GM21529 (cell line): ENCODE measurements at regions not wholly inside any gene's neighbourhood (a gene's known extent, or its start where the extent isn't known, plus 50 kb on each side); places are given as distances from the start of the nearest gene placed in this dataset.

Experiments
- ATAC-seq: cut with Tn5 transposase; IDR thresholded peaks from one replicate; pipeline ENCODE4 v1.9.1; 2021; ENCODE audit not compliant: unreplicated experiment

DNA sequence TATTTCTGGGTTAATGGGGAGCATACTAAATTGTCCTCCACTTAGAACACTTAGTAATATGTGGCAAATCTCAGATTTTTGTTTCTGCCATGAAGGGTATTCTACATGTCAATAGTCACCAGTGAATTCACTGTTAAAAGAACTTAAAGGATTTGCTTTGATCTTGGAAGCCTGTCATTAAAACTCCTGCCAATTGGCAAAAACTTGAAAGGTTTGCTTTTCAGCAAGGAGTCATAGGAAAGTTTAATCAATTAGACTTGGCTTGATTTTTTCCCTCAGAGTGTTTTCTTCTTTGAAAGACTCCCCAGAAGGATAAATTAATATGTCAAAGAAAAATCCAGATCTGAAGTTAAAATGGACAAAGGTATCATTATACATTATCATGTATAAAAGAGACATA lies 671.9 kb upstream of the PKDCC start:
- no peak for ATAC-seq

DNA sequence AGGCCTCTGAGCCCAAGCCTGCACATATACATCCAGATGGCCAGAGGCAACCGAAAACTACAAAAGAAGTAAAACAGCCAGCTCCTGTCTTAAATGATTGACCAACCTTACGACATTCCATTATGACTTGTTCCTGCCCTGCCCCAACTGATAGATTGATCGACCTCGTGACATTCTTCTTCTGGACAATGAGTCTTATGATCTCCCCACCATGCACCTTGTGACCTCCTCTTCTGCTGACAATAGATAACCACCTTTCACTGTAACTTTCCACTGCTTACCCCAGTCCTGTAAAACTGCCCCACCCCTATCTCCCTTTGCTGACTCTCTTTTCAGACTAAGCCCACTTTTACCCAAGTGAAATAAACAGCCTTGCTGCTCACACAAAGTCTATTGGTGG lies 670.0 kb upstream of the PKDCC start:
- ATAC-seq, result no peak

DNA sequence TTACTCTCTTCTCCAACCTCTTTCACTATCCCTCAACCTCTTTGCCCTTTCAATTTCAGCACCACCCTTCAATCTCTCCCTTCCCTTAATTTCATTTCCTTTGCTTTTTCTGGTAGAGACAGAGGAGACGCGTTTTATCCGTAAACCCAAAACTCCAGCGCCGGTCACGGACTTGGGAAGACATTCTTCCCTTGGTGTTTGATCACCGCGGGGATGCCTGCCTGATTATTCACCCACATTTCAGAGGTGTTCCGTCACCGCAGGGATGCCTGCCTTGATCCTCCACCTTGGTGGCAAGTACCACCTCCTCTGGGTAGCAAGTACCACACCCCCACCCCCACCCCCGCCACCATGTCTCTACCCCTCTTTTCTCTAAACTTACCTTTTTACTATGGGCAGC lies 669.4 kb upstream of the PKDCC start:
- no peak for ATAC-seq

DNA sequence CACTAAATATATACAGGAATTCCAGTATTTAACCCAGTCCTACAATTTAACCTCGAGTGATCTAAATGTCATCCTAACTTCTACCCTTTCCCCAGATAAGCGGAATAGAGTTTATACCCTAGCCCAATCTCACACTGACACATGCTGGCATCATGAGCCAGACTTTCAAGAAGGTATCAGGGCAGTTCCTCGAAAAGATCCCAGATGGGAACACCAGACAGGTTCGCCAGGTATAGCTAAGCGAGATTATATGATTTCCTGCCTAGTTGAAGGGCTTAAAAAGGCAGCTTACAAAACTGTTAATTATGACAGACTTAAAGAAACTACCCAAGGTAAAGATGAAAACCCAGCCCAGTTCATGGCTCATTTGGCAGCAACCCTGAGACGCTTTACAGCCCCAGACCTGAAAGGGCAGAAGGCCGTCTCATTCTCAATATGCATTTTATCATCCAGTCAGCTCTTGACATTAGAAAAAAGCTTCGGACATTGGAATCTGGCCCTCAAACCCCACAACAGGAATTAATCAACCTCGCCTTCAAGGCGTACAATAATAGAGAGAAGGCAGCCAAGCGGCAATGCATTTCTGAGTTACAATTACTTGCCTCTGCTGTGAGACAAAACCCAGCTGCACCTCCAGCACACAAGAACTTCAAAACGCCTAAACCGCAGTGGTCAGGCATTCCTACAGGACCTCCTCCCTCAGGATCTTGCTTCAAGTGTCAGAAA lies 668.2 kb upstream of the PKDCC start:
- no peak for ATAC-seq

DNA sequence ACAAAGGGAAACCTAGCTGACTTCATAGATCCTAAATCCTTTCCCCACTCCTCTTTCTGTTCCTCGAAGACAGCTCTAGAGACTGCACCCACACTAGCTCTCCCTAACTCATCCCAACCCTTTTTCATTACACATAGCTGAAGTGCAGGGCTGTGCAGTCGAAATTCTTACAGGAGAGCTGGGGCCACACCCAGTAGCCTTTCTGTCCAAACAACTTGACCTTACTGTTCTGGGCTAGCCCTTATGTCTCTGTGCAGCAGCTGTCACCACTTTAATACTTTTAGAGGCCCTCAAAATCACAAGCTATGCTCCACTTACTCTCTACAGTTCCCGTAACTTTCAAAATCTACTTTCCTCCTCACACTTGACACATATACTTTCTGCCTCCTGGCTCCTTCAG lies 666.1 kb upstream of the PKDCC start:
- ATAC-seq, result no peak

DNA sequence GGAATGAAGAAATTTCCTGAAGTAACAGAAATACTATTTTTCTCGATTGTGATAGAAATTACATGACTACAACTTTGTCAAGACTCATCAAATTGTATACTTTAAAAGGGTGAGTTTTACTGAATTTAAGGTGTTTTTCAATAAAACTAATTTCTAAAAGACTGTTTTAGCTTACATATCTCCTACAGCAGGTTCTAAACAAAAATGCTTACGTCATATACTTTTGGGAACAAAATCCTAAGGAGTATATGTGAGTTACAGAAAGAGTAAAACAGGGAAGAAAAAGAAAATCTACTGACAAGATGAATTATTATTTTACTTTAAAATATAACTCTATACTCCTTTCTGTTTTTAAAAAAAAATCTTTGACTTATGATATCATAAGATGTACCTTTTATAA lies 660.3 kb upstream of the PKDCC start:
- ATAC-seq, result no peak

DNA sequence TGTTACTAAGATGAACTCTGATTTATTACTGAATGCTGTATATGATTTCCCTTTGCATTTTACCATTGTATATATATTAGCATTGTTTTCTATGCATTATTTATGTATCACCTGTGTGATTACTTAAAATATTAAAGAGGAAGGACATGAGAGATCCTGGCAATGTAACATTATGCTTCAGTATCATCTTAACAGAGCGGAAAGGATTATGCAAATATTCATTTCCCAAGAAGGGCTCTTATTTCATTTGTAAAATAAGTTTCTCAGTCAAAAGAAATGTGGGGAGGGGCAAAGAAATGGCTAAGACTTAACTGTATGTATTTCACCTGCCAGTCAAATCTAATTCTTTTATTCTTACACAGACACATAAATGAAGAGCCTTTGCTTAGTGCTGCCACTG lies 654.2 kb upstream of the PKDCC start:
- ATAC-seq, result no peak

DNA sequence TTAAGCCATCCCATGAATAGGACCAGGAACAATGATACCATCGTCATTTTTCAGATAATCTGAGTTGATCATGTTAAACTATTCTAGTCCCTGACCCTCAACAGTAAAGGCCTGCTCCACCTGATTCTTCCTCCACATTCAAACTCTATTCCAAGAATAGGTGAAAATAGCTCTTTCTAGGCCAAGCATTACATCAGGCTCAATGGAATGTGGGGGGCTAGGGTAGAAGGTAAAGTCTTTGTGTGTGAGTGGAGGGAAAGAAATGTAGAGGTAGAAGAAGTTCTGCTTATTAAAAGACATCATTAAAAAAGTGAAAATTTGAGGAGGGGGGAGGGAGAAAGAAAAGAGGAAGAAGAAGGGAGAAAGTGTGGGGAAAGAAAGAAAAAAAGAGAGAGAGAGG lies 653.3 kb upstream of the PKDCC start:
- no peak for ATAC-seq

DNA sequence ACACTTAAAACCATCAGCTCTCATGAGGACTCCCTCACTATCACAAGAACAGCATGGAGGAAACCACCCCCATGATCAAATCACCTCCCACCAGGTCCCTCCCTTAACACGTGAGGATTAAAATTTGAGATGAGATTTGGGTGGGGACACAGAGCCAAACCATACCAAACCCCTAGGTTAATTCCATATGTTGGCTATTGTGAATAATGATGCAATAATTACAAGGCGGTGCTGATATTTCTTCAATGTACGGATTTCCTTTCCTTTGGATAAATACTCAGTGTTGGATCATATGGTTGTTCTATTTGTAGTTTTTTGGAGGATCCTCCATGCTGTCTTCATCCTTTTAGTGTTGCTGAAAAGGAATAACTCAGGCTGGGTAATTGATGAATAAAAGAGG lies 652.1 kb upstream of the PKDCC start:
- no peak for ATAC-seq

DNA sequence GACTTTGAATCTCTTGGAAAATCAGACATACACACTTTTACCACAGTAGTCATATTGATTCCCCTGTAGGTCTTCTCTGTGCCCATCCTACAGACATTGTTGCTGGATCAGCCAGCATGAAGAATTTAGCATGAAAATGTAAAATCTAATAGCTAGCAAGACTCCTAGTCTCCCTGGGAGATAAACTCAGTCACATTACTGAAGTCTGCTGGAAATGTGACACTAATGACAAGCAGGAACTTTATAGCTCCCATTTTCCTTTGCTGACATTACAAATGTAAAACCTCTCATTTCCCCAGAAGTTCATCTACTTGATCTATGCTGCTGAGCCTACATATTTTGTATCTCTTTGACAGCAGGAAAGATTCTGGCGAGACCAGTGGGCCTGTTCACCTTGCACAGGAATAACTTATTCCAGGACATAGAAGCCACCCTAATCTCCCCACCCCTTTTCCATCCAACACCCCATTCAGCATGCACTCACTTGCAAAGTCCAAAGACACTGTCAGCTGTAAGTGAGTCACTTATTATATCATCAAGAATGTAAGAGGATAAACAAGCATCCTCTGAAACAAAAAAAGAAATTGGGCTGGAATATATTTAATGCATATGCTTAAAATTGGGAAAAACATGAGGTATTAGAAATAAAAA lies 648.3 kb upstream of the PKDCC start:
- no peak for ATAC-seq

DNA sequence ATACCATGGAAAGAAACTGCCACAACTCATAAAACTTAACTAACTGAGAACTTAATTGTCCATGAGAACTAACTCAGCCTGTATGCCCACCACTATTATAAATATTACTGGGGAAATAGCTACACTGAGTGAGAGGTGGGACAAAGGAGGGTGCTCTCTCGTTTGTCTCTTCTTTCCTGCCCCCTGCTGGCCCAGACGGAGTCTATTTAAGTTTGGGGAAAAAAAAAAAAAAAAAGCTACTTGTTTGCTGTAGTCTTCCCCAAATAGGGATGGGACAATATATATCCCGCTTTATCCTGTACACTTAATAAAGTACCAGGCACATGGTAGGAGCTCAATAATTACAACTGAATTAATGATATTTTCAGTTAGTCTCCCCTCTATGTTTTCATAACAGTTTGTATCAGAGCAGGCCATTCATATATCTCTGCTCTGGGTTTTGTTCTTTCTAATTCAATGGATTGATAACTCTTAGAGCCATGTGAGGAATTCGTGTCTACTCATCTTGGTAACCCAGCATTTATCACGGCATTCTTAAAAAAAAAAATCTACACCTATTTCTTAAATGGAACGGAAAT lies 647.6 kb upstream of the PKDCC start:
- no peak for ATAC-seq

DNA sequence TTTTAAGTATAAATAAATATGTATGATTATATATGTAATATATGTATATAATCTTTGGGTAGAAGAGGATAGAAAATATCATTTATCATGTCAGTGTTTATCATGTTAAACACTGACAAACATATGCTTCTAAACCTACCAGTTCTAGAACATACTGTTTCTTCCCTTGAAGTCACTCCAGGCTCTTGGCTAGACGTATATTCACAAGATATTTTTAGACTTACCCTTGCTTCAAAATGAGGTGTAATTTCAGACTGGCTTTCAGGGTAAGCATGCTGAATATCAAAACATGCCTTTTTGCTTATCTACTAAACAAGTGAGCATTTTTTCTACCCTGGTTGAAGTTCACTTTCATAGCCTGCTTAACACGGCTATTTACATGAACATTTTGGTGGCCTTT lies 642.4 kb upstream of the PKDCC start:
- ATAC-seq, result no peak

DNA sequence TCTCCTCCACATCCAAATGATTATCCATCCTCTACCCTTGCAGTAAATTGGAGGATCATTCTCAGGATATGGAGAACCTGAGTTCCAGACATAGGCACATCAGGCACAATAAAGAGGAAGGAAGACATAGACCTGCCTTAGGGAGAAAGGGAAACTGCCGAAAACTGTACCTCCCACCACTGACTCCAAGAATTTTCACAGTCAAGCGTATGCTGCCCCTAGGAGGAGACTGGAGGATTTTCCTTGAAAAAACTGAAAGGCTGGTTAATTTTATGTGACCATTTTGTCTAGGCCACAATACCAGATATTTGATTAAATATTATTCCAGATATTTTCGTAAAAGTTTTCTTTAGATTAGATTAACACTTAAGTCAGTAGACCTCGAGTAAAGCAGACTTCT lies 638.5 kb upstream of the PKDCC start:
- ATAC-seq, result no peak

DNA sequence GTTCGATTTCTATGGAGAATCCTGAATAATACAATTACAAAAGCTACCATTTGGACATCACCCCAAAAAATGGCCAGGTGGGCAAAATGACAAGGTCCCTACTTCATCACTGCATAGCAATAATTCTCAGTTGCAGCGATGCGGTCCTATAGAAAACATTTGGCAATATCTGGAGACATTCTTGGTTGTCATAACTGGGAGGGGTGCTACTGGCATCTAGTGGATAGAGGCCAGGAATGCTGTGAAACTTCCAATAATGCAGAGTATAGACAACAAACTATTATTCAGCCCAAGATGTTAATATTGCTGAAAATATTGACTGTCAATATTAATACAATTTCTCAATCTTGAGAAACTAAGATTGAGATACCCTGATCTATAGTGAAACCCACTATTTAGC lies 637.8 kb upstream of the PKDCC start:
- ATAC-seq, result no peak

DNA sequence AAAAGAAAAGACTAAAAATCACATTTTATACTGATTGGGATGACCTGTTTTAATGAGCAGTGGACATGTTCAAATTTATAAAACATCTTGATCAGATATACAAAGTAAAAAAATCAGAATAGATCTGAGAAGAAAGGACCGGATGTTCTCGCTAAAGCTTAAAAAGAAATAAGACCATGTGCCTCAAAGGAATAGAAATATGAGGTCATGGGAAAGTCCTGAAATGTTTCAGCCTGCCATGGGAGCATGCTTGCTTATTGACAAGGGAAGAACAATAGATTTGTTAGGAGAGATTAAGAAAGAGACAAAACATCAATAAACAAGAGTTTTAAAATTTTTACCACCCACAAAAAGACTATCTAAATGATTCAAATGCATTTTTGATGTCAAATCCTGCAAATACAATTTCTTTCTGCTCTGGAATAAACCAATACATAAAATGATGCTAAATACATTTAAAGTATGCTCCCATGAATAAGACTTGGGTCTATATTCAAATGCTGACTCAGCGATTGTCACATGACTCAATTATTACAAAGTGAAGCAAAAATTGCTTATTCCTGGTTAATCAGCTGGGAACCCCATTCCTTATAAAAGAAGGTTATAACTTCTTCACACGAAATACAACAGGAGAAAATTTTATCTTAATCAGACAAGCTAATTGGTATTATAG lies 633.9 kb upstream of the PKDCC start:
- ATAC-seq, result no peak

DNA sequence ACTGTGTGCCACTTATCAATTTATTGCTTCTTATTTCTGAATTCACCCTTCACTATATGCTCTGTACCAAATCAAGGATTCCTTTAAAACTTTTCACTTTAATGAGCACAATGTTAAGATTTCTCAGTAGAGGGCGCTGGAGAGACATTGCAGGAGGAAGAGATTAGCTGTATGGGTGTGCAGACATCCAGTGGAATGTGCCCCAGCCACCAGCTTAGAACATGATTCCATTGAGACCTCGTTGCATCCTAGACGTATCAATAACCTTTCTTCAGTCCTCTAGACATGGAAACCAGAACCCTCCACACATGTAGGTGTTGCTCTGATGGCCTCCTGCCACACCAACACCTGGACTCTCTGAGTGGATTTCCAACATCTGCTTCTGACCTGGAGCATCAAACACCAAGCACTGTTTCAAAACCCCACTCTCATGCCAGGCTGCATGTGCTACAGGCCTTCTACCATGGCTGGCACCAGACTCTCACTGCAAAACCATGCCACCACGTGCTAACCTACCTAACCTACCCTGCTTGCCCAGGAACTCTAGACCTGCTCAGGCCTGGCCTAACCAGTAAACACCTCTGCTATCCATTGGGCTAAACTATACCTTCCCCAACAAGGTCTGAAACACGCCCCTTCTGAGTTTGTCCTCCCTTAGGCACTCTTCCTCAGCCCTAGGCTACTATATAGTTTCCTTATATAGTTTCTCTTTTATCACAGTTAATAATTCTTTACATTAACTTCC lies 633.2 kb upstream of the PKDCC start:
- ATAC-seq, result peak; percentile 71

DNA sequence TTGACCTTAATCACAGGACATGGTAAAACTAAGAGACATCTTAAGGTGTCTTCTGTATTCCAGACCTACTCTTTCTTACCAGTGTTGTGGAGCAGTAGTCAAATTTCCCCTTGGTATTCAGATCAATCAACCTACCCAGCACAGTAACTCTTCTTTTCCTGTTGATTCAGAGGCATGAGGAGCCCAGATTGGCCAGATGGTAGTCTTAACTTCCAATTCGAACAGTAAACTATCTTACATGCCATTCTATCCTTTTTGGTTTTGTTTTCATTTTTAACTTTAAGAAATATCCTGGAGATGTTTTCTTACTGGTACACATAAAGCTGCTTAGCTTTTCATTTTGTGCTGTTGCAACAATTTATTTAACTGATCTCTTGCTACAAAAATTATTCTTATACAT lies 630.3 kb upstream of the PKDCC start:
- ATAC-seq, result no peak

DNA sequence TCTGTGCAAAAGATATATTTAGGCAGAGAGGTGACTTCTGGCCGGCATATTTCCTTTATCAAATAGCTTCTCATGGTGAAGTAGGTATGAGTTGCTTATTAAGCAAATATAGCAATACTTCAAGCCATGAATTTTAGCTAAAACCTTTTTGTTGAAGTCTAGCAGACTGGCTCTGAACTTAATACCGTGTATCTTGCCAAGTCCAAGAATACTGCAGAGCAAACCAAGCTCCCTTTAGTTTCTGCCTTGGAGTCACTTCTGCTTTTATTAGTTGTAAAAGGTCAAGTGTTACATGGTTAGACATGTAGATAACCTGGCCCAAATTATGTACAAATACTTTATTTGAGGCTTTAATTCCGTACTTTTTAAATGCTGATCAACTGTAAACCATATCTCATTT lies 627.6 kb upstream of the PKDCC start:
- ATAC-seq, result no peak

DNA sequence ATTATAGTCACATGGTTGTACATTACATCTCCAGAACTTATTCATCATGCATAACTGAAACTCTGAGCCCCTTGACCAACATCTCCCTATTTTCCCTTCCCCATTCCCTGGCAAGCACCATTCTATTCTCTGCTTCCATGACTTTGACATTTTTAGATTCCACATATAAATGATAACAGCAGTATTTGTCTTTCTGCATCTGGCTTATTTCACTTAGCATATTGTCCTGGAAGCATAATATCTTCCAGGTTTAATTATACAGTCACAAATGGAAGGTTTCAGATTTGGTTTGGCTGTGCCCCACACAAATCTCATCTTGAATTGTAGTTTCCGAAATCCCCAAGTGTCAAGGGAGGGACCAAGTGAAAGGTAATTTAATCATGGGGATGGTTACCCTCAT lies 626.9 kb upstream of the PKDCC start:
- no peak for ATAC-seq

DNA sequence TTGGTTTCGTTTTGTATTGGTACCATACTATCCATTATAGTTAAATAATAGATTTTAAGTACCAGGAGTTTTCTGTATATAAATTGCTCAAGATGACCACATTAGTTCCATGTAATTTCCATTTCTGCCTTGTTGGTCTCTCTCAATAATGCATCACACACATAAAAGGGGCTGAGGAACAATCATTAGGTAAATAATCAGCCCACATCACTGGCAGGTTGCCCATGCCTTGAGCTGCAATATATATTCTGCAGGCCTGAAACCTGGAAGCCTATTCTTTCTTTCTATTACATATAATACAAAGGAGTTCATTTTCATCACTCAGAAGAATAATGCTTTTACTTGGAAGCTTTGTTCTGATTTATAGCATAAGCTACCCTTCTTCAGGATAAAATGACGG lies 616.1 kb upstream of the PKDCC start:
- ATAC-seq, result no peak

DNA sequence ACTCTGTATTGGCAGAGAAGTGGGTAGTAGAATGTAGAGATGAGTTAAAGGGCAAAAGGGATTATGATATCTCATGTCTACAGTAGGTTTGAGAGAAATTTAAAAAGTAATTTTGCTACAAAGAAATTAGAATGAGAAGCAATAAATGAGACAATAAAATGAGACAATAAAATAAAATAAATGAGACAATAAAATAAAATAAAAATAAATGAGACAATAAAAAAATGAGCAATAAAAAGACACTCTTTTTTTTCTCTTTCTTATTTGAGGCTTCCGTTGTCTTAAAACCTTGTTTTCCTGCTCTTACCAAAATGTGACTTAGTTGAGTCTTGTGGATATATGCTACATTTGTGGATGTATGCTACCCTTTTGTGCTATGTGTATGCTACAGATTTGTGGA lies 615.4 kb upstream of the PKDCC start:
- no peak for ATAC-seq
